ENCODE measurements at regions not wholly inside any gene's neighbourhood (a gene's known extent, or its start where the extent isn't known, plus 50 kb on each side); places are given as distances from the start of the nearest gene placed in this dataset.

DNA sequence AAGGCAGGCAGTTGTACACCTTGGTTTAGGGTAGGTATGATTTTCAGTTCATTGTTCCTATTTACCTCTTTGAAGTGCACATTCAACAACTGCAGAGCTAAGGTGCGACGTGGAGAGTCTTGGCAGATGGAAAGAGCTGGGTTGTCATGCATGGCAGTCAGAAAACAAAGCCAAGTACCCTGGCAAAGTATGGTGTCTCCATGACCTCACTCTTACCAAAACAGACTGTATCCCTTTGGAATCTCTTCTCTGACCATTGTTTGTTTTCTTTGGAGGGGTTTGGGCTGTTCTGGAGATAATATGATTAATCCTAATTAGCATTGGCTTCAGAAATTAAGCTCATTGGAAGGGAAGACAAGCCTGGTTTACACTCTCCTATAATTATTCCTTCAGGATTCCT is 665.7 kb downstream of the DNAH5 start:
- no peak overlapping the region for H3K4me3 ChIP-seq (ENCODE audit: low read depth, low read length)
- no peak for TF ChIP-seq CTCF (IDR thresholded peaks at IDR 0.05; ENCODE audit: low read depth, low read length)

- TF ChIP-seq CTCF (IDR thresholded peaks at IDR 0.05; ENCODE audit: low read depth, low read length) = peak; percentile 16; the same call in 1 of the 2 replicates
- no peak overlapping the region for H3K4me3 ChIP-seq (ENCODE audit: low read depth, low read length)
Observed at GRCh38 chr5:13278148-13278547, 666.3 kb downstream of the DNAH5 start.

DNA sequence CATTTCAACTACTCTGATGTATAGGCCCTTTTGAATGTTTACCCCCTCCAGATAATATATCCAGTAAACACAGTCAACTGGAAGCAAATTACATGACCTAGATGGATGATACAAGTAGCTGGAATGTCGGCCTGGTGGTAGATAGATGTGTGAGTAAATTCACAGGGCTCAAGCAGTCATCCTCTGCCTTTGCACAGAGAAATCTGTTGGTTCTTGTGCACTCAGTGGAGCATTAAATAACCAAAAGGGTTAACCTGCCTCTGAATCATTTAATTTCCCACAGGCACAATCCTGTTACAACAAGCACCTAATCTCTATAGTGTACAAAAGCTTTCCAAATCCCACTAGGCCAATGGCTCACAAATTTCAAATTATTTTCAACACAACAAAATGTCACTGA is 668.3 kb downstream of the DNAH5 start:
- H3K4me3 ChIP-seq (ENCODE audit: low read depth, low read length) = no peak overlapping the region
- TF ChIP-seq CTCF (IDR thresholded peaks at IDR 0.05; ENCODE audit: low read depth, low read length) = no peak

GRCh38 chr5:13263701-13264100 is 680.8 kb downstream of the DNAH5 start:
- TF ChIP-seq CTCF (IDR thresholded peaks at IDR 0.05; ENCODE audit: low read depth, low read length) = no peak

DNA sequence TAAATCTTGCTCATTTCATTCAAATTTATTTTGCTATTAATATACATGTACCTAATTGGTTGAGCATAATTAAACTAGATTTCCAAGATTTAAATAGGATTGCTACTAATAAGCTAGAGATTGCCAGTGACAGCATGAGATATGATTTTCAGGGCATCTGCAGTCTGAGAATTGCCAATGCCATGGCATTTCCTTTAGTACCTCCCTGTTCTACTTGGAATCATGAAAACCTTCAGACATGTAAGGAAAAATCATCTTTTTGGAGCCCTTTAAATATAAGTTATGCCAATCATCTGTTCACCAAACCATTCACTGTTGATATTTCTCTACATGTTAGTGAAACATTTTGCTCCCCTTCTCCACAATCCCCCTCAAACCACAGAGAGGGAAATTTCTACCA is 691.4 kb downstream of the DNAH5 start:
- no peak overlapping the region for H3K4me3 ChIP-seq (ENCODE audit: low read depth, low read length)
- TF ChIP-seq CTCF (IDR thresholded peaks at IDR 0.05; ENCODE audit: low read depth, low read length) = no peak

More at GRCh38 chr5:13263701-13264100, 680.8 kb downstream of the DNAH5 start:
- no peak overlapping the region for H3K4me3 ChIP-seq (ENCODE audit: low read depth, low read length)

DNA sequence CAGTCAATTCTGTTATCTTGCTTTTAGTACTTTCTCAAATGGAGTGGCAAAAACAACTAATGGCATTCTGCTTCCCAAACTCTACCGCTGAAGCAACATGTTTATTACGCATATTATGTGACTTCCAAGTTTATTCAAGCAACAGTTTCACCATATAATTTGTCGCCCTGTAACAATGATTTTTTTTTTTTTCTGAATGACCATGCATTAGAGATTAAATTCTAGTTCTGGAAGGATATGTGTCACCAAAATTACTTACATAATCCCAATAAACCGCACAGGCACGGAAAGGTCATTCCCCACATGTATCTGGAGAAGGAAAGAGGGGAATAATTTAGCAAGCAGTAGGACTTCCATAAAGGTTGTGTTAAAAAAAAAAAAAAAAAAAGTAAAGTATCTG is 691.8 kb downstream of the DNAH5 start:
- no peak overlapping the region for H3K4me3 ChIP-seq (ENCODE audit: low read depth, low read length)
- no peak for TF ChIP-seq CTCF (IDR thresholded peaks at IDR 0.05; ENCODE audit: low read depth, low read length)

DNA sequence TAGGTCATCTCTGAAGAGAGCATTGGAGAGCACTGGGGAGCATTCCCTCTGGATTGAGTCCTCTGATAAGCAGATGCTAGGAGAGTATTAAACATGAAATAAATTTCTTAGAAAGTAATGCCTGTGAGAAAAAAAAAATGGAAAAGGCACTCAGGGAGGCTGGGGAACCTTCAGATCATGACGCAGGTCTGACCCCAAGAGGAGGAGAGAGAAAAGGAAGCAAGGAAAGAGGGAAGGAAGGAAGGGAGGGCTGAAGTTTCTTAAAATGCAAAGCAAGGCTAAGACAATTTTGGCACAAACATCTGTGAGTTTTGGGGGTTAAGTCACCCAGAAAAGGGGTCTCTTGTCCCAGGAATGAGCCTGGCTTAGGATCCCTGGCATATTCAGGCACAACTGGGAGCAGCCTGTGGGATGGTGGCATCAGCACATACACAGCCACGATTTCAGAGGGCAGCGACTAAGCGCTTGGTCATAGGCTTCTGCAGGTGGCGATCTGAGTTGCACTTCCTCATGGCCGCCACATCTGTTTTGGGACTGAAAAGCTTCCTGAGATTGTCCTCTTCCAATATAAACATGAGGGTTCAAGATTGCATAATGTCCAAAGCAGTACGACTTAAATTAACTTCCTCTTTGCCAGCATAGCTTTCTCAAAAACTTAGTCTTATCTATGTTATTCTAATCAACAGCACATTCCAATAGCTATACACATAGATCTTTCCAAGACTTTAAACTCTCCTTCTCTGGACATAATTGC is 692.7 kb downstream of the DNAH5 start:
- TF ChIP-seq CTCF (IDR thresholded peaks at IDR 0.05; ENCODE audit: low read depth, low read length) = no peak
- no peak overlapping the region for H3K4me3 ChIP-seq (ENCODE audit: low read depth, low read length)
